ENCODE measurements at regions not wholly inside any gene's neighbourhood (a gene's known extent, or its start where the extent isn't known, plus 50 kb on each side); places are given as distances from the start of the nearest gene placed in this dataset.

DNA sequence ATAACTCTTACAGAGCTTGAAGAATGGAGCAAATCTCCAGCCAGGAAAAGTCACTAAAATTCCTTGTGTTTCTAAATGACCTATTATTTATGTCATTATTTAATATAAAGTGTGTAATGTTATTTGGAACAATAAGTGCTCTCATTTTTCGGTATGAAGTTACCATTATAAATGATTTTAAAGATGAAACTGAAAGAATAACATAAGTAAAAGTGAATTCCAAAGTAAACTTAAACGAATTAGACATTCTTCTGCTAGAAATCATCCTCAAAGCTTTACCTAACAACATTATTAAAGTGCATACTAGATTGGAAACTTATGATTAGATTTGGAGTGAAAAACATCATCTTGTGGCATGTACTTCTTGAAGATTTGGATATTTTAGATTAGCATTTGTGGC is 897.2 kb upstream of the CDH2 start:
- H3K4me3 Mint-ChIP-seq: no peak overlapping the region
- H3K4me2 ChIP-seq (ENCODE audit: insufficient read depth, insufficient read length, low read length): no peak overlapping the region
- peaks cover 3% of the 10 kb centered on the region for H3K4me1 ChIP-seq (ENCODE audit: insufficient read depth, low read length)
- no peak overlapping the region for H3K9ac ChIP-seq (ENCODE audit: extremely low read depth, insufficient read length, low read length)
- no peaks in the 10 kb centered on the region for H3K27me3 Mint-ChIP-seq (ENCODE audit: low read depth)
- no peak overlapping the region for H3K18ac ChIP-seq (ENCODE audit: insufficient read length, low read depth, low read length)
- no peak overlapping the region for H4K91ac ChIP-seq (ENCODE audit: insufficient read length, low read depth, low read length)
- H2AK5ac ChIP-seq (ENCODE audit: insufficient read length, low read length): no peak overlapping the region
- peaks cover 11 to 13% of the 10 kb centered on the region in 2 experiments for H3K4me1 Mint-ChIP-seq
- no peak overlapping the region for H3T11ph ChIP-seq (ENCODE audit: low read length)
- H2AFZ ChIP-seq (ENCODE audit: low read length): no peak overlapping the region
- no peak overlapping the region for H2BK20ac ChIP-seq (ENCODE audit: low read depth, low read length, poor library complexity, severe bottlenecking)
- H4K8ac ChIP-seq (replicated peaks; ENCODE audit: insufficient read length, low read depth, low read length): no peak overlapping the region
- H3K9me3 Mint-ChIP-seq: no peaks in the 10 kb centered on the region
- H3K27ac Mint-ChIP-seq: no peak overlapping the region
- no peaks in the 10 kb centered on the region for H4K20me1 ChIP-seq (ENCODE audit: control insufficient read depth, insufficient read depth, insufficient read length)
- no peaks in the 10 kb centered on the region for H3K27me3 ChIP-seq (ENCODE audit: insufficient read depth, low read length)
- H3K14ac ChIP-seq (ENCODE audit: insufficient read depth, low read length): no peak overlapping the region
- no CpG with 5 or more reads among the region's 2 CpGs for WGBS (ENCODE audit: extremely low coverage, insufficient read length, low lambda C conversion rate)
- H3K9me3 ChIP-seq (ENCODE audit: control insufficient read depth, low read depth, low read length): no peaks in the 10 kb centered on the region
- no peak overlapping the region for H2BK5ac ChIP-seq (ENCODE audit: insufficient read length, low read length)
- TF ChIP-seq, protein P1, sequence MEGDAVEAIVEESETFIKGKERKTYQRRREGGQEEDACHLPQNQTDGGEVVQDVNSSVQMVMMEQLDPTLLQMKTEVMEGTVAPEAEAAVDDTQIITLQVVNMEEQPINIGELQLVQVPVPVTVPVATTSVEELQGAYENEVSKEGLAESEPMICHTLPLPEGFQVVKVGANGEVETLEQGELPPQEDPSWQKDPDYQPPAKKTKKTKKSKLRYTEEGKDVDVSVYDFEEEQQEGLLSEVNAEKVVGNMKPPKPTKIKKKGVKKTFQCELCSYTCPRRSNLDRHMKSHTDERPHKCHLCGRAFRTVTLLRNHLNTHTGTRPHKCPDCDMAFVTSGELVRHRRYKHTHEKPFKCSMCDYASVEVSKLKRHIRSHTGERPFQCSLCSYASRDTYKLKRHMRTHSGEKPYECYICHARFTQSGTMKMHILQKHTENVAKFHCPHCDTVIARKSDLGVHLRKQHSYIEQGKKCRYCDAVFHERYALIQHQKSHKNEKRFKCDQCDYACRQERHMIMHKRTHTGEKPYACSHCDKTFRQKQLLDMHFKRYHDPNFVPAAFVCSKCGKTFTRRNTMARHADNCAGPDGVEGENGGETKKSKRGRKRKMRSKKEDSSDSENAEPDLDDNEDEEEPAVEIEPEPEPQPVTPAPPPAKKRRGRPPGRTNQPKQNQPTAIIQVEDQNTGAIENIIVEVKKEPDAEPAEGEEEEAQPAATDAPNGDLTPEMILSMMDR (conservative IDR thresholded peaks at IDR 0.05): no peak
- no peak overlapping the region for H3K56ac ChIP-seq (ENCODE audit: insufficient read length, low read depth, low read length)
- H3K4ac ChIP-seq (ENCODE audit: low read depth, low read length): no peak overlapping the region
- H3K36me3 Mint-ChIP-seq (ENCODE audit: insufficient read depth in 1 of 3, low read depth in 3 of 3): no peaks in the 10 kb centered on the region
- H4K5ac ChIP-seq (ENCODE audit: insufficient read length, low read depth, low read length): no peak overlapping the region
- H3K23me2 ChIP-seq (ENCODE audit: insufficient read length, low read depth, low read length, poor library complexity, severe bottlenecking): no peaks in the 10 kb centered on the region
- H2BK120ac ChIP-seq (ENCODE audit: low read depth, low read length, poor library complexity, severe bottlenecking): no peak overlapping the region
- H3K79me1 ChIP-seq (ENCODE audit: insufficient read depth, low read depth, low read length, poor library complexity, severe bottlenecking): no peaks in the 10 kb centered on the region
- no peak overlapping the region for H2BK15ac ChIP-seq (ENCODE audit: low read depth, low read length)
- H3K23ac ChIP-seq (ENCODE audit: insufficient read length, low read depth, low read length): no peak overlapping the region
- DNase-seq: no peak
- no peak overlapping the region for H2BK12ac ChIP-seq (ENCODE audit: insufficient read length, low read depth, low read length)
- H3K79me2 ChIP-seq (ENCODE audit: insufficient read depth, low read length): no peaks in the 10 kb centered on the region
- no peak overlapping the region for H3K27ac ChIP-seq (ENCODE audit: insufficient read length, low read depth, low read length)
